Gastroesophageal sphincter (tissue), 3 donors: ENCODE measurements at regions not wholly inside any gene's neighbourhood (a gene's known extent, or its start where the extent isn't known, plus 50 kb on each side); places are given as distances from the start of the nearest gene placed in this dataset.

Source experiments
- POLR2AphosphoS5 ChIP-seq: sonication (generic); formaldehyde crosslinking; IDR thresholded peaks from one replicate; pipeline ENCODE4 v1.6.1; 2017; ENCODE audit warnings: antibody characterized with exemption
- TF ChIP-seq, protein P1 (sequence below), 4 experiments: fragments of 200-600 bp in 2 of 4; fragments of 450-650 bp in 2 of 4; sonication (generic) in 1 of 4; IDR thresholded peaks; one replicate each; pipeline ENCODE4 v1.5.1; 2017 to 2019; ENCODE audit warnings: antibody characterized with exemption in 4 of 4, mild to moderate bottlenecking in 2 of 4, moderate library complexity in 2 of 4

DNA sequence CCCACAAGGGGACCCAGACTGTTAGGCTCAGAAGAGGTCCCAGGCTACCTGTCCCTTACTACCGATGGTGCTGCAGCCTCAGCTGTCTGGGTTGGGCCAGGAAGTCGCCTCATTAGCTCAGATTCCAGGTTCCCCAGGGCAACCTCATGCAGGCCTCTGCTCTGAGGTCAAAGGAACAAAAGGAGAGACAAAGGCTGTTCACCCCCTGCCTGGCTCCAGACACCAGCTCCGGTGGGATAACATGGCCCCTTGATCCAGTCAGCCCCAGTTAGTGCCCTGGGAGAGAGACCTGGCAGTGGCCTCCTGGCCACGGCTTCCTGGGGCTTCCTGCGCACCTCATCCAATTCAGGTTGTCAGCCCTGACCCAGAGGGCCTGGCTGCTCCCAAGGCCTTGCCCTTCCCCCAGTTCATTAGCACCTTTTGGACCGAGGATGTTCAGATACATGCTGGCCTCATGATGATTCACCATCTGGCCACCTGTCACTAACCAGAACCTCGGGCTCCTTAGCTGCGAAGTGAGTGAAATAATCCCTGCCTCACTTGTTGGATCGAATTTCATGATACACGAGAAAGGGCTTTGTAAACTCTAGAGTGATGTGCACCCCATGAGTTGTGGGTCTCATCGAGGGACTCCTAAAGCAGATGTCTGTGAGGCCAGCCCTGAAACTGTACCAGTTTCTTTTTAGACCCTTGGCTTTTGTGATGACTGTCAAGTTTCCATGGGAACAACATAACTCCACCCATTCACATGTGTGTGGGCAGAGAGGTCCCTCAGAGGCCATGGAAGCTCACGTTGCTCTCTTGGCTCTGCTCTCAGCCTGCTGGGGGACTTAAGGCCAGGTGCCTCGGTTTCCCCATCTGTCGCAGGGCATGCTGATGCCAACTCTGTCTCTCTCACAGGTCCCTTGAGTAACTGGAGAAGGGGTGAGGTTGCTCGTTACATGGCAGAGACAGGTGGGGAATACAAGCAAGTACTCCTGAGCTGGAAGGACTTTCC, 79.5 kb upstream of the PCBD1 start:
- TF ChIP-seq, protein P1, sequence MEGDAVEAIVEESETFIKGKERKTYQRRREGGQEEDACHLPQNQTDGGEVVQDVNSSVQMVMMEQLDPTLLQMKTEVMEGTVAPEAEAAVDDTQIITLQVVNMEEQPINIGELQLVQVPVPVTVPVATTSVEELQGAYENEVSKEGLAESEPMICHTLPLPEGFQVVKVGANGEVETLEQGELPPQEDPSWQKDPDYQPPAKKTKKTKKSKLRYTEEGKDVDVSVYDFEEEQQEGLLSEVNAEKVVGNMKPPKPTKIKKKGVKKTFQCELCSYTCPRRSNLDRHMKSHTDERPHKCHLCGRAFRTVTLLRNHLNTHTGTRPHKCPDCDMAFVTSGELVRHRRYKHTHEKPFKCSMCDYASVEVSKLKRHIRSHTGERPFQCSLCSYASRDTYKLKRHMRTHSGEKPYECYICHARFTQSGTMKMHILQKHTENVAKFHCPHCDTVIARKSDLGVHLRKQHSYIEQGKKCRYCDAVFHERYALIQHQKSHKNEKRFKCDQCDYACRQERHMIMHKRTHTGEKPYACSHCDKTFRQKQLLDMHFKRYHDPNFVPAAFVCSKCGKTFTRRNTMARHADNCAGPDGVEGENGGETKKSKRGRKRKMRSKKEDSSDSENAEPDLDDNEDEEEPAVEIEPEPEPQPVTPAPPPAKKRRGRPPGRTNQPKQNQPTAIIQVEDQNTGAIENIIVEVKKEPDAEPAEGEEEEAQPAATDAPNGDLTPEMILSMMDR (IDR thresholded peaks at IDR 0.05): no peak
- TF ChIP-seq POLR2AphosphoS5: no peak
